ENCODE measurements at regions not wholly inside any gene's neighbourhood (a gene's known extent, or its start where the extent isn't known, plus 50 kb on each side); places are given as distances from the start of the nearest gene placed in this dataset.

DNA sequence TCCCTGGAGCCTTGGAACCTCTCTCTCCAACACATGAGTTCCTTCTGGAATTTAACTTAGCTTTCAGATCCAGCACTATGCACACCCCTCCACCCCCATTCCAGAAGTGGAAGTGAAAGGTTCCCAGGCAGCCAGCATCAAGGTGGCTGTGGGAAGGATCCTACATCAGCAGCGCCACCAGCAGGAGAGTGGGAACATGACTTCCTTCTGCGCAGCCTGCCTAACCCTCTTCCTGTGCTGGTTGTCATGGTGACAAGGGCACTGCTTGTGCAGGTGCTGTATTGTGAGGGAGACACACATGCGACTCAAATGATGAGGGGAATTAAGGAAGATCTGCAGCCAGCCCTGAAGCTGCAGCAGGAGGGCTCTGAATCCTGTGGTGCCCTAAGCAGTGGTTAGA, 904.5 kb upstream of the API5 start:
- CTCF ChIA-PET (ENCODE audit: unreplicated experiment), result no interaction called here
- peak; percentile 37 for DNase-seq (ENCODE audit: low spot score)

GRCh38 chr11:42410251-42410955, 901.4 kb upstream of the API5 start:
- Histone ChIP-seq H3K27ac (ENCODE audit: low read depth, low read length, poor library complexity, severe bottlenecking) (no peak overlapping the region), H3K9me2 (ENCODE audit: insufficient read depth, low read length) (no peaks in the 10 kb centered on the region), H3K4me3 (ENCODE audit: low read depth, low read length, poor library complexity, severe bottlenecking) (no peak overlapping the region), H4K20me1 (ENCODE audit: insufficient read depth, low read length) (no peaks in the 10 kb centered on the region), H3K9me3 (ENCODE audit: low read length) (no peaks in the 10 kb centered on the region), H3K36me3 (ENCODE audit: insufficient read depth, low read length) (no peaks in the 10 kb centered on the region), H3K4me1 (ENCODE audit: insufficient read depth, low read length, poor library complexity, severe bottlenecking) (no peaks in the 10 kb centered on the region), H3K4me2 (ENCODE audit: low read length) (no peak overlapping the region), H2AFZ (ENCODE audit: low read length) (no peak overlapping the region), H3K79me2 (ENCODE audit: insufficient read depth, low read depth, low read length) (no peaks in the 10 kb centered on the region)
- DNase-seq (ENCODE audit: low spot score), result peak; percentile 3
- ChIA-PET POLR2A (interaction anchor here (0.5 to 0.6 kb wide), 5 partner anchors 21 to 966 kb away, joined by 3 read pairs; no protein-coding TSS in a partner anchor), CTCF (ENCODE audit: unreplicated experiment) (no interaction called here)
- TF ChIP-seq EZH2phosphoT487 (IDR thresholded peaks at IDR 0.05; ENCODE audit: borderline replicate concordance, low read depth, low read length), result no peak
- TF ChIP-seq, protein P1, sequence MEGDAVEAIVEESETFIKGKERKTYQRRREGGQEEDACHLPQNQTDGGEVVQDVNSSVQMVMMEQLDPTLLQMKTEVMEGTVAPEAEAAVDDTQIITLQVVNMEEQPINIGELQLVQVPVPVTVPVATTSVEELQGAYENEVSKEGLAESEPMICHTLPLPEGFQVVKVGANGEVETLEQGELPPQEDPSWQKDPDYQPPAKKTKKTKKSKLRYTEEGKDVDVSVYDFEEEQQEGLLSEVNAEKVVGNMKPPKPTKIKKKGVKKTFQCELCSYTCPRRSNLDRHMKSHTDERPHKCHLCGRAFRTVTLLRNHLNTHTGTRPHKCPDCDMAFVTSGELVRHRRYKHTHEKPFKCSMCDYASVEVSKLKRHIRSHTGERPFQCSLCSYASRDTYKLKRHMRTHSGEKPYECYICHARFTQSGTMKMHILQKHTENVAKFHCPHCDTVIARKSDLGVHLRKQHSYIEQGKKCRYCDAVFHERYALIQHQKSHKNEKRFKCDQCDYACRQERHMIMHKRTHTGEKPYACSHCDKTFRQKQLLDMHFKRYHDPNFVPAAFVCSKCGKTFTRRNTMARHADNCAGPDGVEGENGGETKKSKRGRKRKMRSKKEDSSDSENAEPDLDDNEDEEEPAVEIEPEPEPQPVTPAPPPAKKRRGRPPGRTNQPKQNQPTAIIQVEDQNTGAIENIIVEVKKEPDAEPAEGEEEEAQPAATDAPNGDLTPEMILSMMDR (conservative IDR thresholded peaks at IDR 0.05; ENCODE audit: low read length), result no peak
- intact Hi-C loops (cut with micrococcal nuclease; ENCODE audit: unreplicated experiment), result no loop called here
- no TSS peak for BruUV-seq (replicated peaks)

More for the DNA sequence above, 904.5 kb upstream of the API5 start:
- H3K9me3 ChIP-seq (ENCODE audit: low read length), result no peaks in the 10 kb centered on the region
- no peak overlapping the region for H3K27ac ChIP-seq (ENCODE audit: low read depth, low read length, poor library complexity, severe bottlenecking)
- H3K4me3 ChIP-seq (ENCODE audit: low read depth, low read length, poor library complexity, severe bottlenecking), result no peak overlapping the region
- H2AFZ ChIP-seq (ENCODE audit: low read length), result no peak overlapping the region
- BruUV-seq (replicated peaks), result no TSS peak
- H3K9me2 ChIP-seq (ENCODE audit: insufficient read depth, low read length), result no peaks in the 10 kb centered on the region
- no peak overlapping the region for H3K4me2 ChIP-seq (ENCODE audit: low read length)
- H4K20me1 ChIP-seq (ENCODE audit: insufficient read depth, low read length), result no peaks in the 10 kb centered on the region
- intact Hi-C loops (cut with micrococcal nuclease; ENCODE audit: unreplicated experiment), result no loop called here
- no peaks in the 10 kb centered on the region for H3K79me2 ChIP-seq (ENCODE audit: insufficient read depth, low read depth, low read length)
- TF ChIP-seq EZH2phosphoT487 (IDR thresholded peaks at IDR 0.05; ENCODE audit: borderline replicate concordance, low read depth, low read length), result no peak
- TF ChIP-seq, protein P1 (conservative IDR thresholded peaks at IDR 0.05; ENCODE audit: low read length), result peak; percentile 50
- POLR2A ChIA-PET, result no interaction called here
- H3K36me3 ChIP-seq (ENCODE audit: insufficient read depth, low read length), result no peaks in the 10 kb centered on the region
- H3K4me1 ChIP-seq (ENCODE audit: insufficient read depth, low read length, poor library complexity, severe bottlenecking), result no peaks in the 10 kb centered on the region

GRCh38 chr11:42412590-42412989, 899.2 kb upstream of the API5 start:
- Histone ChIP-seq H2AFZ (ENCODE audit: low read length) (no peak overlapping the region), H3K4me1 (ENCODE audit: insufficient read depth, low read length, poor library complexity, severe bottlenecking) (no peaks in the 10 kb centered on the region), H3K9me2 (ENCODE audit: insufficient read depth, low read length) (no peaks in the 10 kb centered on the region), H3K36me3 (ENCODE audit: insufficient read depth, low read length) (no peaks in the 10 kb centered on the region), H3K27ac (ENCODE audit: low read depth, low read length, poor library complexity, severe bottlenecking) (no peak overlapping the region), H3K79me2 (ENCODE audit: insufficient read depth, low read depth, low read length) (no peaks in the 10 kb centered on the region), H4K20me1 (ENCODE audit: insufficient read depth, low read length) (no peaks in the 10 kb centered on the region), H3K4me3 (ENCODE audit: low read depth, low read length, poor library complexity, severe bottlenecking) (no peak overlapping the region), H3K9me3 (ENCODE audit: low read length) (no peaks in the 10 kb centered on the region), H3K4me2 (ENCODE audit: low read length) (no peak overlapping the region)
- POLR2A ChIA-PET, result no interaction called here
- intact Hi-C loops (cut with micrococcal nuclease; ENCODE audit: unreplicated experiment), result no loop called here
- CTCF ChIA-PET (ENCODE audit: unreplicated experiment), result no interaction called here
- no TSS peak for BruUV-seq (replicated peaks)
- DNase-seq (ENCODE audit: low spot score), result no peak
- TF ChIP-seq, protein P1 (conservative IDR thresholded peaks at IDR 0.05; ENCODE audit: low read length), result no peak
- no peak for TF ChIP-seq EZH2phosphoT487 (IDR thresholded peaks at IDR 0.05; ENCODE audit: borderline replicate concordance, low read depth, low read length)

All from OCI-LY7 (cell line).